GM10248 (cell line): ENCODE measurements at regions not wholly inside any gene's neighbourhood (a gene's known extent, or its start where the extent isn't known, plus 50 kb on each side); places are given as distances from the start of the nearest gene placed in this dataset.

Source experiments
- CTCF ChIA-PET: fragments of 300-600 bp; sonication (Branson Sonifier 250); formaldehyde crosslinking; extraction: SDS; loops from one replicate; lab custom pipeline; 2021; ENCODE audit warnings: antibody characterized with exemption; lab: Yijun Ruan, JAX
- POLR2A ChIA-PET: fragments of 350-650 bp; sonication (Branson Sonifier 250); formaldehyde crosslinking; extraction: SDS; loops from one replicate; lab custom pipeline; 2020; ENCODE audit warnings: antibody characterized with exemption; lab: Yijun Ruan, JAX
- DNase-seq: peaks from one replicate; pipeline ENCODE4 v3.0.0; 2012; ENCODE audit errors: extremely low spot score
- TF ChIP-seq, protein P1 (sequence below): IDR thresholded peaks from 2 replicates; pipeline ENCODE4 v1.5.1; 2012; ENCODE audit warnings: mild to moderate bottlenecking, low read depth; ENCODE audit errors: extremely low read depth, missing control alignments, control extremely low read depth

DNA sequence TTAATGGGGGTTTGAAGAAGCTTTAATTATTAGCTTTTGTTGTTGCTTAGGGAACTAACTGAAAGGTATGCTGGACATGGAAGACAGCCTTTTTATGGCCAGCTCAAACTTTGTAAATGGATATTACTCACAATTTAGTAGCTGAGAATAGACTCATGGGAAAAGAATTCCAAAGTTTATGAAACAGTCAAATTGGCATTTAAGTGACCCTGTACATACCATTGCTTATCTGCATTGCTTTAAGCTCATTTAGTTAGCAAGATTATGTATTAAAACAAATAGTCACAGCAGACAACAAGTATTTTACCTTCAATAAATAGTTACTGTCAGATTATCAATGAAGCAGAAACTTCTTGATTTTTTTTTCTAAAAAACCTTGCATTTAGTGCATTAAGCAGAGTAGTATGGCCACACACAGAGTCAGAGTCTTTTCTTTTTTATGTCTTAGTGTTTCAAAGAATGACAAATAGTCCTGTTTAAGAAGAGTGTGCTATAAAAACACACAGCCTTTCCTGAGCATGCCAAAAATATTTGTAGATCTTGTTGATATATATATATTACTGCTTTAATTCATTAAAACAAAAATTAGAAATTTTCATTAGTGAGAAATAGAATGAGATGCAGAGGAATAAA is 102.2 kb downstream of the TTC6 start:
- ChIA-PET POLR2A (no interaction called here), CTCF (no interaction called here)
- TF ChIP-seq, protein P1, sequence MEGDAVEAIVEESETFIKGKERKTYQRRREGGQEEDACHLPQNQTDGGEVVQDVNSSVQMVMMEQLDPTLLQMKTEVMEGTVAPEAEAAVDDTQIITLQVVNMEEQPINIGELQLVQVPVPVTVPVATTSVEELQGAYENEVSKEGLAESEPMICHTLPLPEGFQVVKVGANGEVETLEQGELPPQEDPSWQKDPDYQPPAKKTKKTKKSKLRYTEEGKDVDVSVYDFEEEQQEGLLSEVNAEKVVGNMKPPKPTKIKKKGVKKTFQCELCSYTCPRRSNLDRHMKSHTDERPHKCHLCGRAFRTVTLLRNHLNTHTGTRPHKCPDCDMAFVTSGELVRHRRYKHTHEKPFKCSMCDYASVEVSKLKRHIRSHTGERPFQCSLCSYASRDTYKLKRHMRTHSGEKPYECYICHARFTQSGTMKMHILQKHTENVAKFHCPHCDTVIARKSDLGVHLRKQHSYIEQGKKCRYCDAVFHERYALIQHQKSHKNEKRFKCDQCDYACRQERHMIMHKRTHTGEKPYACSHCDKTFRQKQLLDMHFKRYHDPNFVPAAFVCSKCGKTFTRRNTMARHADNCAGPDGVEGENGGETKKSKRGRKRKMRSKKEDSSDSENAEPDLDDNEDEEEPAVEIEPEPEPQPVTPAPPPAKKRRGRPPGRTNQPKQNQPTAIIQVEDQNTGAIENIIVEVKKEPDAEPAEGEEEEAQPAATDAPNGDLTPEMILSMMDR: no peak
- no peak for DNase-seq

DNA sequence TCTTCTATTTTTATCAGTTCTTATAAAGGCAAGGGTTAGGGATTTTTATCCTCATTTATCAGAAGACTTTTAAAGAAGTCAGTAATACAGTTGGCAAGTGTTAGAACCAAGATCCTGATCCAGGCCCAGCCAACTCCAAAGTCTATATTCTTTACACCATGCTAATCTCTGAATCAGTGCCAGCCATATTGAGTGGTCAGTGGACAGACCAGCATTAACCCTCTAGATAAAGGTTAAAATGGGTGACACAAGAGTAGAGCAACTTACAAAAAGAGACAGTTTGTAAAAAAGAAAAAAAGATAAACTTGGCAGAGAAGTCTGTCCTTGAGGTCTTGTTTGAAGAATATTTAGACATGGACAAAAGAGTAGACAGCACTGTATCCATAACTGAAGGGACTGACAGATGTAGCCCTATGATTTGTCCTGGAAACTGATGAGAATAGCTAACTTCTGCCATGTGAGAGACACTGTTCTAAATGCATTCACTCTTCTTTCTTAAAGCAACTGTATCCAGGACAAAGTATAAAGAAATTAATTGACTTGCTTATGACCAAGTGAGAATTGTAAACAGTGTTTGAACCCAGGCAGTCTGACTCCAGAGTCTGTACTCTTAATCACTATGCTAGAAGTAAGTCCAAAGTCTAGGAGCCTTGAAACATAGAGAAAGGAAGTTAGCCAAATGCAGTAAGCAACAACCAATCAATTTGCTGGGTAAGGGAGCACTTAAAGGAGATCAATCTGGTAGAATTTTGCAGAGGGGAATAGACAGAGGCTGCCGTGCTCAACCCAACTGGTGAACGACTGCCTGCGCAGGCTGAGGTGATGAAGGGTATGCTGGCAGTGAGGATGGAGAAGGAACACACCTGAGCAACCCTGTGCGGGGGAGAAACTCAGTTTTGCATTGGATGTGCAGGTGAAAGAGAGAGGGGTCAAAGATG is 103.7 kb downstream of the TTC6 start:
- ChIA-PET POLR2A (no interaction called here), CTCF (no interaction called here)
- DNase-seq: no peak
- TF ChIP-seq, protein P1: no peak

DNA sequence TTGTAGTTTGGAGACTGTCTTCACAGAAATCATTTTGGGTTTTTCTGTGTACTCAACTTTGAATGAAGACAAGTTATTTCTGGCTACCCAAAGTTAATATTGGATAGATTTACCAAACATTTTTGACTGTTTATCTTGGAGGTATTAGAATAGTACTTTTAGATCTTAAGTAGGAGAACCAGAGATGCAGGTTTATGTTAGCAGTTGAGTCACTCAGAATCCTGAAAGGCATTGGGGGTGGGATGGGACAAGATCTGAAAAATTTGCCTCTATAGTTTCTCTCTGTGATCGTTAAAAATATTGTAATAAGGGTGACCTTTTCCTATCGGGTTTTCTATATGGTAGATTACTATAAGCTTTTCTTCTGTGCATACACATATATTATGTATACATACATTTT is 112.3 kb downstream of the TTC6 start:
- TF ChIP-seq, protein P1: no peak
- ChIA-PET POLR2A (no interaction called here), CTCF (no interaction called here)
- no peak for DNase-seq

DNA sequence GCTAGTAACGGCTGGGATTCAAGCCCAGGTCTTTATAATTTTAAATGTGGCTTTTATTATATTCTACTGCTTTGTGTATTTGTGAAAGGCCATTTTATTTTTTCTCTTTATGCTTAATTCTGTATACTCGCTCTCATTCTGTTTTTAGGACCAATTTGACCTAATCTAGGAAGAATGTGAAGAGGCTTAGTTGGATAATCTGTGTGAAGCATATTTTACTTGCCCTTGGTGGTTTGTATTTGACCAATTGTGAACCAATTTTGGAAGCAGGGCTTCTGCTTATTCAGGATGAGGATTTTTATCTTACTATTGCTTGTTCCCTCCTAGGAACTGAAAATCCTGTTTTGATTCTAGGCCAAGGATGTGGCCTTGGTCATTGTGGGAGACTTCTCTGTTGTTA is 113.1 kb downstream of the TTC6 start:
- TF ChIP-seq, protein P1: no peak
- ChIA-PET POLR2A (no interaction called here), CTCF (no interaction called here)
- no peak for DNase-seq

DNA sequence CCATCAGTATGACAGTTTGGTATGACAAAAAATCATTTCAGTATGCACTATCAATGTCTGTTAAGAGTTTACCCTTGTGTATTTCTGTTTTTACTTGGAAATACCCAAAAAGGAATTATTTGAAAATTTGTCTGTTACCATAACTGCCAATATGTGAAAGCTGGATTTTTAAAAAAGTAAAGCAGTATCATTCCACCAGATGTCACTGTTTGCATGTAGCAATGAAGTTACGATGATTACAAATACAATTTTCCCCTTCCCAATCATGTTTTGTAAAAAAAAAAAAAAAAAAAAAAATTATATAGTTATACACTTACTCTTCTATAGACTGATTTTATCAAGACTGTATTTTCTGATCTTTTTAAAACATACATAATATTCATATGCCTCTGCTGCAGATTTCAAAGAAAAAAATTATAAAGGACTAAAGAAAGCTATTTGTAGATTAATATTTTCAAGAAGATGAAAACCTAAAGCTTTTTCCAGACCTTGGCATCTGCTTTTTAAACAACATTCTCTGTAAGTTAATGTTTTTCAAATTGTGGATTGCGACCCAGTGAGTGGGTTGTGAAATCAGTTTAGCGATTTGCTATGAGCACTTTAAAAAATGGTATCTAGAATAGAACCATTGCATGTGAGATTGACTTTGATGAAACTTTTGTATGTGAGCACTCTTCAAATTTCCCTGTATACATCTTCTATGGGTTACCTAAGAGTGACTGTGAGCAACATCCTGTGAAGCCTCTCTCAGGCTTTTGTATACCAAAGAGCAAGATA is 114.2 kb downstream of the TTC6 start:
- TF ChIP-seq, protein P1: no peak
- CTCF ChIA-PET: no interaction called here
- no peak for DNase-seq
- POLR2A ChIA-PET: no interaction called here

DNA sequence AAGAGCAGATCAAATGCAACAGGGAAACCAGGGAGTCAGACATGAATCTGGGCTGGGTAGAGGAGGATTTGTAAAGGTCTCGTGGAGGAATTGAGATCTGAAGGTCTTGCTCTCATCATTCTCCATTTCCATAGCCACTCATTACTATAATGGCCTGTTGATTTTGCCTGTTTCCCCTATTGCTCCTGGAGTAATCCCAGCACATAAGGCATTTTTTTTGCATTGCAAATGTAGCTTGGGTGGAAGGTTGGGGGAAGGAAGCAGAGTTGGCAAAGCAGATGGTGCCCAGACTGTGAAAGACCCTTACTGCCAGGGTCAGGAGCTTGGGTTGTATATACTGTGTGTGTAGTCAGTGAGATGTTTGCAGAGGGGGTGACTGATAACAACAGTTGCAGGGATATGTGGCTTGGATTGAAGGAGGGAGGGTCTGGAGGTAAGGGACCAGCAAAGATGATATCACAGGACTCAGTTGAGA is 116.0 kb downstream of the TTC6 start:
- ChIA-PET POLR2A (no interaction called here), CTCF (no interaction called here)
- DNase-seq: no peak
- TF ChIP-seq, protein P1: no peak
